HG02870 (cell line): ENCODE measurements at regions not wholly inside any gene's neighbourhood (a gene's known extent, or its start where the extent isn't known, plus 50 kb on each side); places are given as distances from the start of the nearest gene placed in this dataset.

ENCODE experiments used
- ATAC-seq: cut with Tn5 transposase; IDR thresholded peaks from one replicate; pipeline ENCODE4 v1.9.1; 2021; ENCODE audit warnings: mild to moderate bottlenecking, moderate library complexity; ENCODE audit not compliant: unreplicated experiment

DNA sequence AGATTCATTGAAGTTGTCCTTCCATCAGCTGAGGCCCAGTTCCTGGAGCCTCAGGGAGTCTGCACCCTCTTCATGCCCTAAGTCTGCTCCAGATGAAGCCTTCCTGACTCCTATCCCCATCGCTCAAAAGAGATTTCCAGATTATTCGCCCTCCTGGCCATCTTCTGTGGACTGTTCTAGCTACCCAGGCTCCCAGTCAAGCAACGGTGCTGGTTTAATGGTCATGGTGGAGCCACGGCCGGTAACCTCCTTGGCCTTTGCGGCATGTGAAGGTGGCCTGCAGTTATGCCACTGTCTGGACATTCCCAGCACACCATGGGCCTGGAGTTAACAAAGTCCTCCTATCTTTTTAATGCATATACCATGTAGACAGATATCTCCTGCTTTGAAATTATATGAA, 140.1 kb upstream of the ASB18 start:
- no peak for ATAC-seq

DNA sequence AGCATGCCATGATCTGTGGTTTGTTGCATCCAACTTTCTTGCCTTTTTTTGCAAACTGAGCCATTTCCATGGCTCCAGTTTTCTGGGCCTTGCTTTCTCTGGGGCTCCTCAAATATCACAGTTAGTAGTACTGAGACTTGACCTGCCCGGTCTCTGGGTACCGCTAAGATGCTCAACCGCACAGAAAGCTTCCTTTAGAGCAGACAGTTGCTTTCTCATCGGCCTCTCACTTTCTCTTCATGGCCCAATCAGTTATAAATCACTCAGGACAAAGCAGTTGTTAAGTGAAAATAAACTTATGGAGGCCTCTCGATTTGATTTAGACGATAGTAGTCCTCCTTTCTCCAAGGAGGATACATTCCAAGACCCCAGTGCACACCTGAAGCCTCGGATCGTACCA, 141.2 kb upstream of the ASB18 start:
- ATAC-seq, result no peak

DNA sequence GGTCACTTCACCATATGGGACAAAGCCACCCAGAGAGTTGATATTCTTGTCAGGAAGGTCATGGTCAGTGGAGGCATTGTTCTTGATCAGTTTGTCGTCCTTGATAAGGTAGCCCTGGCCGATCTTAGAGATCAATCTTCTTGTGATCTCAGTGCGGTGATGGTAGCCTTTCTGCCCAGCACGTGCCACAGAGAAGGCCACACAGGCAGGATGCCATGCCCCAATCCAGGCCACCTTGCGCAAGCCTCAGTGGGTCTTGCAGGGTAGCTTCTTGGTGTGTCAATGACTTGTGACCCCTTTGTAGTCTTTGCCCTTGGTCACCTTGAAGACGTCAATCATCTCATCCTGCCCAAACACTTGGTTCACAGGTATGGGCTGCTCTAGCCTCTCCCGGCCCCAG, 143.9 kb upstream of the ASB18 start:
- ATAC-seq, result no peak

DNA sequence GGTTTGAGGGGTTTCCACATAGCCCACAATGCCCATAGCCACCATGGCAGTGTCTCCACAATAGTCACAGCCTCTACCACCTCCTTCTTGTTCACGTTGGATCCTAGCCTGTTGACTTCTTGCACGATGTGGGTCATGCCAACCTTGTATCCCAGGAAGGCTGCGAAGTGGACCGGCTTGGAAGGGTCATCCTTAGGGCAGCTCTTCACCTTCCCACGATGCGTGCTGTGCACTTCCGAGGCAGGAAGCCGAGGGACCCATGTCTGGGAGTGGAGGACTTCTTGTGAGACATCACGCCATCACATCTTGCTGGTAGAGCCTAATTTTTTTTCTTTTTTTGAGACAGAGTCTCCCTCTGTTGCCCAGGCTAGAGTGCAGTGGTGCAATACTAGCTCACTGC, 144.6 kb upstream of the ASB18 start:
- no peak for ATAC-seq

DNA sequence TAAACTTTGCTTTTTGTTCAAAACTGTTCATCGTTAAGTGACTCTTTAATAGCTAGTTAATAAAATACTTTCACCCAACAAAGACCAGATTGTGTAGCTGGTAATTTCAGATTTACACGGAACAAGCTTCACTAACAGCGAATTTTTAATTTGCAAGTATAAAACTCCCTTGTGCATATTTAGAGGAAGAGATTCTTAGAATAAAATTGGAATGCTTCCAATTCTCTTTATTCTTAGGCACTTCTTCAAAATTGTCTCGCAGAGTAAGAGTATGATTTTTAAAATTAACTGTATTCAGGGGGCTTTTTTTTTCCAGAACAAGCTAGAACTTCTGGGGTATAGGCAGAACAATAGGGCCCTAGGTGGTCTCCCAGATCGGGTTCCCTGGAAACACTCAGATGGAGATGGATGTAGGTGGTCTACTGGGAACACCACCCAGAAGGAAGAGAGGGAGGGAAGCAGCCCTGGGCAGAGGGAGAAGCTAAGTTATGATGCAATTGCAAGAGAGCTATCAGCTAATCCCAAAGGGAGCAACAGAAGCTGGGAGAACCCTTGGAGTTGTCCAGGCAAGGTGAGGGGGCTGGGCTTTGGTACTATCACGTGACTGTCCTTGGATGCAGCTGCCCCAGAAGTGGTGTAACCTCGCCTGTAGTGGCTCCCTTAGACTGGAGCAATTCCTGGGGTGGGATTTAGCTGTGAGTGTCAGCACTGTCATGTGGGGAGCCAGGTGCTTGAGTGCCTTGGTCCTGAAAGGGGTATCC, 151.7 kb upstream of the ASB18 start:
- ATAC-seq, result no peak

DNA sequence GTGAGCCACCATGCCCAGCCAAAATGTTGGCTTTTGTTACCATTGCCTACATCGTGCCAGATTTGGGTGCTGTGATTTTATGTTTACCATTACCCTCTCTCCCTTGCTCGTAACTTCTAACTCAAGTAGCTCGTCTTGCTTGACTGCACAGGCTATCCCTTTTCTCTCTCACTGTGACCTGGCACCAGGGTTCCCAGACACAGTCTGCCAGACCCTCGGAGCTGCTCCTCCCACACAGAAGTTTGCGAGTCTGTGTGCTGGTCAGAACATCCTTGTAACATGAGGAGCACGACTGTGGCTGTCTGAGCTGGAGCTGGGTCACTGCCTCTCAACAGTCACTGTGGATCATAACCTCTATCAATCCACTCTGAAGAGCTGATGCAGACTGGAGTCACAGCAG, 152.5 kb upstream of the ACKR3 start:
- no peak for ATAC-seq

DNA sequence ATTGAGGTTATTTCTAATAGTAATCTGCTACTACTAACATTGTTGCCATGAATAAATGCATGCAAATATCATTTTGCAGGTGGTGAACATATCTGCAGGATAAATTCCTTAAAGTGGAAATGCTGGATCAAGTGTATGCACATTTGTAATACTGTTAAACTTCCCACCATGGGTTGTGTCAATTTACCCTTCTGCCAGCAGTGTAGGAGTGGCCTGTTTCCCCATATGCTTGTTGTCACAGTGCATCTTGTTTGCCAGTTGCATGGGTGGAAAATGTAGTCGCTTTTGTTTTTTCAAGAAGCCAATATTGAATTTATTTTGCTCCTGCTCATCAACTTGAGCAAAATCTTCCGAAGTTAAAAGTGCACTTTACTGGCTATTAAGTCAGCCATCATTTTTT, 139.0 kb upstream of the ACKR3 start:
- no peak for ATAC-seq

DNA sequence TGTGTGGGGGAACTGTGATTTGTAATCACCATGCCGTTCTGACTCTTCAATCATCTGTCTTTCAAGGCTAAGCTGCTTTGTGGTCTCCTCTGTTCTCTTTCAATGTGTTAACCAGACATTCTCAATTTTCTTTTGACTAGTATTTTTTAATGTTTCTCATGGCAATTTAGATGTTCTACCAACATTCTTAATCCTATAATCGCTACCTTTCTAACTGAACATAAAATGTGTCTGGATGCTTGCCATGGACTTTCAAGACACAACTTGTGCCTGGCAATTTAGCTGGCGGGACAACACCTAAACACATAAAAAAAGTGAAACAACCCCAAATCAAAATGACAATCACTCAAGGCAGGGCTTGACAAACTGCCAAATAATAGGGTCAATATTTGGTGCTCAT, 135.0 kb upstream of the ACKR3 start:
- no peak for ATAC-seq

DNA sequence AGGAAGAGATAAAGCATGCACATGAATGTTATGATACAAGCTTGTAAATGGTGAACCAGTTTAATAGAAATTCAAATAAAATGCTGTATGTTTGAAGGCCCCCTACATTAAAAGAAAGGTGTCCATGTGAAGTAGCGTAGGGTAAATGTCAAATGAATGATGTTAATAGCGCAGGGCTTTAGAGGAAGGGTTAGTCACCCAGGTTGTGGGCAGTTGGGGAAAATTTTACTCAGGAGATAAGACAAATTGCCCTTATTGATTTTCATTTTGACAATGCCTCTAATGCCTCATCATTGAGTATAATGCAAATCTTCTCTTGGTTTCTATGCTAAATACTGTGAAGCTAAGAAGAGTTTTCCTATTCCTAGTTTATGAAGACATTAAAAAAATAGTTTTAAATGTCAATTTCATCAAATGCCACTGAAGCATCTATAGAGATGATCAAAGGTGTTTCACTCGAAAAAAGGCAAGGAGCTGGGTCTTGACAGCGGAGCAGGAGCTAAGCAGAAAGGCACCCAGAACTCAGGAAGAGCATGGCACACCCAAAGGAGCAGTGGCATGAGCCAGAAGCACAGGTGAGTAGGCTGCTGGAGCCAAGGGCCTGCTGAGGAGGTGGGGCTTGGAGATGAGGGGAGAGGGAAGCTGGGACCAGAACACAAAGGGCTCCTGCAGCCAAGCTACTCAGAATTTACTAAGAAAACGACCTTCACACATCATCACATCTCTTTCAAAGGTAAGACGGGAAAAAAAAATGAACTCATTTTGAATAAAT, 129.3 kb upstream of the ACKR3 start:
- no peak for ATAC-seq

DNA sequence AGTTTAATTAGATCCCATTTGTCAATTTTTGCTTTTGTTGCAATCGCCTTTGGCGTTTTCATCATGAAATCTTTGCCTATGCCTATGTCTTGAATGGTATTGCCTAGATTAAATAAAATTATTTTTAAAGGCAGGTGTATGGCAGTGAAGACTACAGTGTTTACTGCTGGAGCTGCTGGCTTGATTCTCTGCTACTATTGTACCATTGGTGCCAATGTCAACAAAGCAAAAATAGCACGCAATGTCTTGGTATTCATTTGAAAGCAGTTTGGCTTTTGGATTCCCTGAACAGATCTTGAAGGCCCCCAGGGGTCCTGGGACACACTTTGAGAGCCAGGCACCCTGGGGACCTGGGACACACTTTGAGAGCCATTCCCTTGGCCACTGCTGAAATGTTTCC, 125.4 kb upstream of the ACKR3 start:
- no peak for ATAC-seq

DNA sequence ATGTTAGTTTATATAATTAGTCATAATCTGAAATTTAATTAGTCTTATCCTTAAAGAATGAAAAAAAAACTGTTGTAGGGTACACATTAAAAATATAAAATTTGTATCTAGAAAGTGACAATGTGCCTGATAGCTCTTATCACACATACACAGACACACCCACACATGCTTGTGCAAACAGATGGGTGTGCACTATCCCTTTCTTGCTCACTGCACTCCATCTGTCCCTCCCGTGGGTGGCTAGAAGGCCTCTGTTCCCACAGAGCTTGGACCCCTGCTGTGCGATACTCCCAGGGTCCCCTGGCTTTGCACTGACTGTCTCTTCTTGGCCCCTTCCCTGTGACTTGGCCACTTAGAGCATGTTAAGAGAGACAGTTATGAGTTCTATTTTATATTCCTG, 123.9 kb upstream of the ACKR3 start:
- ATAC-seq, result no peak

DNA sequence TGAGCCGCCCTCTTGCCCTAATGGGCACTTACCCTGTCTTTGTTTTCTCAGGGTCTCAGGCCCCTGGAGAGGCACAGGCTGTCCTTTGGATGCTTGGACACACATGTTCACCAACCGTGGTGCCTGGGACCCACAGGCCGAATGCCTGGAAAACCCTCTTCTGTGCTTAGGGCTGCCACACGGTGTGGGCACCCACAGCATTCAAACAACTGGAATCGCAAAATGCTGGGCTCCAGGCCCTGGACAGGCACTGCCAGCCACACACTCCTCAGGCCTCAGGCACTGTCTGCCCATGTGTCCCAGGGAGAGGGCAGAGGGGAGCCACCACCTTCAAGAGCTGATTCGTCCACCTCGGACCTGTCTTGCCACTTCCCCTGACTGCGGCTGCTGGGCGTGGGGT, 123.1 kb upstream of the ACKR3 start:
- ATAC-seq, result no peak

DNA sequence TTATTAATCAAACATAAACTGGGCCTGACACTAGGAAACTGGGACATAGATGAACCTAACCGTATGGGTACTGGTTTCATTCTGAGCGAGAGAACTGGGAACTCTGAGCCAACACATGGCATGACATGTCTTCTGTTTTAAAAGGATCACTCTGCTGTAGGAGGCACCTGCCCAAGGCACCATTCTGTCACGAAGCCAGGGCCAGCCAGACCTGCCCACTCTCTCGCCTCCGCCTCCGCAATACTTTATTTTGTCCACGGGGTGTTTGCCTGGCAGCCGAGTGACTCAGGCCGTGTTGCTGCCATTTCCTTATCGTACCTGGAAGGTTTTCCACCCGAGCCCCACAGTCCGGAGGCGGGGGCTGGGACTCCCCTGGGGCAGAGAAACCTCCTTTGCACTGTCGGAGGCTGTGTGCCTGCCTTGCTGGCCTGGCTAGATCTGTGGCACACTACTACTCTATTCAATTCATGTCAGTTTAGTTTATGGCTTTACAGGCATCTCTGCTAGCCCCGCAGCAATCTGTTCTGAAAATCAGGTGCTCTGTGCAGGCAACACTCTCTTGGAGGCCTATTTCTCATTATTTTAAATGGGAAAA, 120.4 kb upstream of the ACKR3 start:
- no peak for ATAC-seq

DNA sequence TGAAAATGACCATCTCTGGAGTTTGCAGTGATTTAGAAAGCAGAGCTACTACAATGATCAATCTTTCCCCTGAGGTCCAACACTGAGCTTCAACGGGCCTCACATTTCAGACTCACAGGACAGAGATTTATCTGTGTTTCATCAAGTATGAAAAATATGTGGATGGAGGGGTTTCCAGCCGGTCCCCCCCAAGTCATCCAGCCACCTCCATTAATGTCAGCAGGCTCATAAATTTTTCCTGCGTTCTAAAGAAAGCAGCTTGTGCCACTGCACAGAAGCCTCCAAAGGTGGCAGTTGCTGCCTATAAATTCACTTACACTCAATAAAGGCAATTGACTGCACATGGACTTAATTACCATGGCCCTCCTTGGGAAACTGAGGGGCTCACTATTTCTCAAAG, 117.4 kb upstream of the ACKR3 start:
- no peak for ATAC-seq

DNA sequence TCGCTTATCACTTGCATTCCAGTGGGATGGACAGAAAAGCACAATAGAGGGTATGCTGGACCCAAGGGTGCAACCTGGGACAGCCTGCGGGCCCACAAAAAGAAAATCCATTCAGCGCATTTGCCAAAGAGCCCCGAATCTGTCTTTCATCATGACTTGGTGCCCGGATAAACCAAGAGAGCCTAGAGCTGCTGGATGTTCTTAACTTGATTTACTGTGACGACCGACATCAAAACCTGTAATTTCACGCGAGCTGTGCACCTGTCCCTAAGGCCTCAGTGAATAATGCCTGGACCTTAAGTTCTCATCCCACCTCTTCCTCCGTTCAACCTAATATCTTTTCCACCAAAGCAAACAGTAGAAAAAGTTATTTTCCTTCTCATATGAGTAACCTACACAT, 115.5 kb upstream of the ACKR3 start:
- no peak for ATAC-seq

DNA sequence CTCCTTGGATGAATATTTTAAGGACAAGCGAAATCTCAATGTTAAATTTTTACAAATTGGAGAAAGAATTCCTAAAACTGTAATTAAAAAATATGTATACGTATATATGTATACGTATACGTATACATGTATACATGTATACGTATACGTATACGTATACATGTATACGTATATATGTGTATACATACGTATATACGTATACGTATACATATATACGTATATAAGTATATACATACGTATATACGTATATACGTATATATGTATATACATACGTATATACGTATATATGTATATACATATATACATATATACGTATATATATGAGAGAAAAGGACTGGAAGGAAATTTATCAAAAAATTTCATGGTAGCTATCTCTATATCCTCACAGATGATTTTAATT, 110.2 kb upstream of the ACKR3 start:
- no peak for ATAC-seq

DNA sequence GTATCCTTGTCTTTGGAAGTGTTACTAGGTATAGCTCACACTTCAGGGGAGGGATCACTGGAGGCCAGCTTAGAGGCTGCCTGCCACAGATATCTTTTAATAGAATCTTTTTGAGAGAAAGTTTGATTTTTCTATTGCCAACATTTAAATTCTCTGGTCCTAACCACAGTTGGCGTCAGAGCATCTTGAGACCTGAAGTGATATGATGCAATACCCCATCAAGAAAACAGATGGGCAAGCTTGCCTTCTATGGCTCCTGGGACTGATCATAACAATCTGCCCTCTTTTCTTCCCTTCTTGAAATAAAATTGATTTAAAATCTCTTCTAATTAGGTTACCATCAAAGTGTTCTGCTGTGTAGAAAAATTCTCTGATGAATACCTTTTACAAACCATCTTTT, 105.5 kb upstream of the ACKR3 start:
- ATAC-seq, result no peak

DNA sequence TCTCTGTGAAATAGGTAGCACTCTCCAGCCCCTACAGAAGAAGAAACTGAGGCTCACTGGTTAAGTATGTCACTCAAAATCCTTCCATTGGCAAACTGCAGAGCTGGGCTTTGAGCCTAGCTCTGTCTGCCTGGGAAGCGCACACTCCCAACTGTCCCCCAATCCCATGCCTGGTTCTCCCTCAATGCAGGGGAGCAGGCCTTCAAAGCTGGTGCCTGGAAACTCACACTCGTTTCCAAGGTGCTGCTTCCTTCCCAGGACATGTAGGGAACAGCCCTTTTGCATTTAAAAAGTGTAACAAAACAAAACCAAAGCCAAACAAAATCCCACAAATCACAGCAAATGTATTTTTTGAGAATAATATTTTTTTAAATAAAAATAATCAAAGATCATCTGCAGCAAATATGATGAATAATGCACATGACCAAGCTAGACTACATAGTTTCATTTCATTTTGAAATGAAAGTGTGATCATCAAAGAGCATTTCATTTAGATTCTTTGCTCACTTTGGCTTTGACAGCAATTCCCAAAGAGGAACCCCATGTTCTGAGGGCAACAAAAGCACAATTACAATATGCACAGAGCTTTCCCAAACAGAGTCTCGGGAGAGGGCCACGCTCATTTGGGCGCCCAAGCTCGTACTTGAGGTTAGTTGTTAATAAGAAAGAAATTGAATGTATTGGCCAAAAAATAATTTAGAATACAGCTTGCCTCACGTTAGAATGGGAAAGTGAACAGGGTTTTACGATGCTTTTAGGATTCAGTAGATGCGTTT, 96.7 kb upstream of the ACKR3 start:
- no peak for ATAC-seq

DNA sequence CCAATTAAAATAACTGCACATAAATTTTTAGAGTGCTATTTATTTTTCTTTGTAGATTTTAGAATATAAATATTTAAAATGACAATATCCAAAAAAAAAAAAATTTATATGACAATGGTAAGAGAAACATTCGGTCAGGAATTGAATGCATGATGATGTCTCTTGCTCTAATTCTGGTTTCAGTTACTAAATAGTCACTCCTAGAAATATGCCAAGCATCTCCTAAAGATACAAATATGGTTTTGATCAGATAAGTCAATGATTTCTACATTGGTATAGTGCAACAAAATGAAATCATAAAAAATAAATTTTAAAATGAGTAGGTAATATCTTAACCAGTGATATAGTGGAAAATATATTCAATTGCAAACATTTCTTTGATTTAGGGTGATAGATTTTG, 95.9 kb upstream of the ACKR3 start:
- ATAC-seq, result no peak

DNA sequence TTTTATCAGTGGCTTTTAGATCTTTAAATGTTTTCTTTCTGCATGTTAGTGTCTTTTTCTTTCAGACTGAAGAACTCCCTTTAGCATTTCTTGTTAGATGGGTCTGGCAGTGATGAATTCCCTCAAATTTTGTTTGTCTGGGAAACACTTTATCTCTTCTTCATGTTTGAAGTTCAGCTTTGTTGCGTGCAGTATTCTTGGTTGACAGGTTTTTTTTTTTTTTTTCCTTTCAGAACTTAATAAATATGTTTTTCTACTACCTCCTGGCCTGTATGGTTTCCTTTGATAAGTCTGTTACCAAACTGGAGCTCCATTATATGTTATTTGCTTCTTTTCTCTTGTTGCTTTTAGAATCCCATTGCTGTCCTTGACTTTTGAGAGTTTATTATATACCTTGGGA, 89.8 kb upstream of the ACKR3 start:
- ATAC-seq, result no peak

DNA sequence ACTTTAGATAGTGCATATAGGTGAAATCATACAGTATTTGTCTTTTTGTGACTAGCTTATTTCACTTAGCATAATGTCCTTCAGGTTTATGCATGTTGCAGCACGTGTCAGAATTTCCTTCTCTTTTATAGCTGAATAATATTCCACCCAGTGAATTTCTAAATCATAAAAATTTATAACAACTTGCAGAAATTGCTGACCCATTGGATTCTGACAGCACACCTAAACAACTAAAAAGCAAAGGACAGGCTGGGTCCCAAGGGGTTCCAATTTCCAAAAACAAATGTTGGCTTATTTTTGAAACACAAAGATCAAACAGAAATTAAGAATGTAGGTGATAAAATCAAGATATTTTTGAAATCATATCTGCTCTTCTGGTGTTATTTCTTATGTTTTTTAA, 86.5 kb upstream of the ACKR3 start:
- ATAC-seq, result no peak

DNA sequence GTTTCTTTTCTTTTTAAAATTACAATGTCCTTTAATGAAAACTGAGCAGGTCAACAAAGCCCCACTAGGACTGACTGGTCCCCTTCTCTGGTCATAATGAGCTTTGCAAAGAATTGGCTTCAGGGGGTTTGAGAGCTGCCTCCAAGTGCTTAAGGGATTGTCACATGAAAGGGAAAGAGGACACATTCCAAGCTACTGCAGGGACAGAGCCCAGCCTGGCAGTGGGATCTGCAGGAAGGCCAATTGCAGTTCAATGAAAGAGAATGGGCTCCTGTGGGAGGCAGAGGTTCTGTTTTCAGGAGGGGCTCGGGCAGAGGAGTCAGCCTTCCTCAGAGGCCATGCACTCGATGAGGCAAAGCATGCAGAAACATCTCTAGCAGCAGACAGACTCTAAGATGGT, 84.1 kb upstream of the ACKR3 start:
- no peak for ATAC-seq
